WTC11 (cell line): ENCODE measurements at regions not wholly inside any gene's neighbourhood (a gene's known extent, or its start where the extent isn't known, plus 50 kb on each side); places are given as distances from the start of the nearest gene placed in this dataset.

Experiments used
- ATAC-seq: fragments of 200-7000 bp; cut with Tn5 transposase; 2 replicates; pipeline ENCODE4 v1.10.0; 2021; ENCODE audit warnings: mild to moderate bottlenecking, moderate library complexity
- CTCF ChIA-PET: fragments of 300-600 bp; sonication (Branson Sonifier 250); formaldehyde crosslinking; loops from one replicate; lab custom pipeline; 2021; ENCODE audit warnings: antibody characterized with exemption; lab: Charles Lee
- POLR2A ChIA-PET: fragments of 350-600 bp; sonication (Branson Sonifier 250); formaldehyde crosslinking; loops from one replicate; lab custom pipeline; 2021; ENCODE audit warnings: antibody characterized with exemption; lab: Charles Lee
- DNase-seq: peaks from one replicate; pipeline ENCODE4 v3.0.0; 2021; ENCODE audit warnings: low spot score
- H3K27ac Mint-ChIP-seq: 2 replicates; pipeline ENCODE4 v1.8.0; 2021; ENCODE audit warnings: mixed read lengths
- H3K27me3 Mint-ChIP-seq: 2 replicates; pipeline ENCODE4 v1.8.0; 2021; ENCODE audit warnings: low read depth, mild to moderate bottlenecking, moderate library complexity, mixed read lengths
- H3K36me3 Mint-ChIP-seq: 2 replicates; pipeline ENCODE4 v1.8.0; 2021; ENCODE audit warnings: mixed read lengths
- H3K4me1 Mint-ChIP-seq: 2 replicates; pipeline ENCODE4 v1.8.0; 2022; ENCODE audit warnings: mixed read lengths
- H3K4me3 Mint-ChIP-seq: 2 replicates; pipeline ENCODE4 v1.8.0; 2021; ENCODE audit warnings: mild to moderate bottlenecking, moderate library complexity, mixed read lengths
- H3K9me3 Mint-ChIP-seq: 2 replicates; pipeline ENCODE4 v1.8.0; 2021; ENCODE audit warnings: mixed read lengths
- ELF4 ChIP-seq: sonication (generic); formaldehyde crosslinking; IDR thresholded peaks from 2 replicates; pipeline ENCODE4 v1.8.1; 2022; ENCODE audit warnings: low read depth, mild to moderate bottlenecking, moderate library complexity, missing genetic modification reagents
- EMX1 ChIP-seq: fragments of 250-450 bp; sonication (Bioruptor Pico); IDR thresholded peaks from 2 replicates; pipeline ENCODE4 v1.8.0; 2021; ENCODE audit warnings: mild to moderate bottlenecking
- ESRRA ChIP-seq: sonication (generic); formaldehyde crosslinking; IDR thresholded peaks from 2 replicates; pipeline ENCODE4 v1.8.1; 2022; ENCODE audit warnings: mild to moderate bottlenecking, missing genetic modification reagents, borderline replicate concordance
- ETV6 ChIP-seq: sonication (generic); formaldehyde crosslinking; IDR thresholded peaks from 2 replicates; pipeline ENCODE4 v1.8.1; 2022; ENCODE audit warnings: mild to moderate bottlenecking, missing genetic modification reagents
- FOXK1 ChIP-seq: sonication (generic); formaldehyde crosslinking; IDR thresholded peaks from 2 replicates; pipeline ENCODE4 v1.8.0; 2022; ENCODE audit warnings: mild to moderate bottlenecking, moderate library complexity, missing genetic modification reagents
- GABPB1 ChIP-seq: sonication (generic); formaldehyde crosslinking; IDR thresholded peaks from 2 replicates; pipeline ENCODE4 v1.8.1; 2023; ENCODE audit warnings: mild to moderate bottlenecking, missing genetic modification reagents
- GRHL2 ChIP-seq: fragments of 250-450 bp; sonication (Bioruptor Pico); IDR thresholded peaks from 2 replicates; pipeline ENCODE4 v1.8.0; 2022; ENCODE audit warnings: mild to moderate bottlenecking, moderate library complexity; ENCODE audit not compliant: insufficient replicate concordance, severe bottlenecking
- JUN ChIP-seq: sonication (generic); formaldehyde crosslinking; IDR thresholded peaks from 2 replicates; pipeline ENCODE4 v1.8.0; 2023; ENCODE audit warnings: mild to moderate bottlenecking, missing genetic modification reagents
- MXD4 ChIP-seq: fragments of 250-450 bp; sonication (Bioruptor Pico); IDR thresholded peaks from 2 replicates; pipeline ENCODE4 v1.8.0; 2021; ENCODE audit warnings: mild to moderate bottlenecking, moderate library complexity, borderline replicate concordance
- NFE2L1 ChIP-seq: sonication (generic); formaldehyde crosslinking; IDR thresholded peaks from 2 replicates; pipeline ENCODE4 v1.8.1; 2023; ENCODE audit warnings: missing genetic modification reagents
- RELA ChIP-seq: sonication (generic); formaldehyde crosslinking; IDR thresholded peaks from 2 replicates; pipeline ENCODE4 v1.8.1; 2022; ENCODE audit warnings: missing genetic modification reagents, mild to moderate bottlenecking, borderline replicate concordance
- SOX15 ChIP-seq: fragments of 250-450 bp; sonication (Bioruptor Pico); IDR thresholded peaks from 2 replicates; pipeline ENCODE4 v1.9.0; 2021; ENCODE audit warnings: mild to moderate bottlenecking
- ZBTB21 ChIP-seq: sonication (generic); formaldehyde crosslinking; IDR thresholded peaks from 2 replicates; pipeline ENCODE4 v1.8.1; 2023; ENCODE audit warnings: mild to moderate bottlenecking, missing genetic modification reagents, borderline replicate concordance
- ZNF121 ChIP-seq: sonication (generic); formaldehyde crosslinking; IDR thresholded peaks from 2 replicates; pipeline ENCODE4 v1.8.0; 2023; ENCODE audit warnings: missing genetic modification reagents
- ZNF281 ChIP-seq: sonication (generic); formaldehyde crosslinking; IDR thresholded peaks from 2 replicates; pipeline ENCODE4 v1.8.0; 2023; ENCODE audit warnings: mild to moderate bottlenecking, missing genetic modification reagents
- TF ChIP-seq, protein P1 (sequence below): sonication (generic); formaldehyde crosslinking; IDR thresholded peaks from 2 replicates; pipeline ENCODE4 v1.8.1; 2023; ENCODE audit warnings: mild to moderate bottlenecking, missing genetic modification reagents

DNA sequence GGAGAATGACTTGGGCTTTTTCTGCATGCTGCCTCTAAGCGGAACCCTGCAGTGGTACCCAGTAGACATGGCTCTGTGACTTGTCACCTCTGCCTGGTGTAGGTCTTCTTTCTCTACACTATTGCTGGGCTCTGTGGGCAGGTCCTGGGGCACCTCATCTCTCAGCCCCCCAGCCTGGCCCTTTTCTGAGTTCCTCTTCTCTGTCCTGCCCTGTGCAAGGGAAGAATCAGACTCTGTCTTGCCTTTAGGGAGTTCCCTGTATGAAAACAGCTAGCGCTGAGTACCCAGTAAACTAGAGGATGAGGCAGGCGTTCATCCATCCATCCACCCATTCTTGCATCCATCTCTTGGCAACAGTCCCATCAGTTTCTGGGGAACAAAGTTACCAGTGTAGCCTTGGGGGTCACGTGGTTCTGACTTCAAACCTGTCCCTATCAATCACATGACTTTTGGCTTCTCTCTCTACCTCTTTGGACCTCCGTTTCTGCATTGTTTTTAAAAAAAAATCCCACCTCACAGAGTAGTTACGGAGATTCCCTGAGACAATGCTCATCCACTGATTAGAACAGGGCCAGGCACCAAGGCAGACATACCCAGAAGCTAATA lies 86.4 kb upstream of the WNT11 start:
- TF ChIP-seq NFE2L1 (CRISPR knock-in tag) (no peak), JUN (CRISPR knock-in tag) (no peak), FOXK1 (CRISPR knock-in tag) (no peak), ZNF281 (CRISPR knock-in tag) (no peak), ZNF121 (no peak), GABPB1 (CRISPR knock-in tag) (no peak), ZBTB21 (CRISPR knock-in tag) (no peak), EMX1 (CRISPR knock-in tag) (no peak), ETV6 (CRISPR knock-in tag) (no peak), ELF4 (CRISPR knock-in tag) (no peak), ESRRA (CRISPR knock-in tag) (no peak)
- no peak for ATAC-seq
- H3K4me1 Mint-ChIP-seq, result peaks cover 4% of the 10 kb centered on the region; the same call in 1 of the 2 replicates
- no peaks in the 10 kb centered on the region for H3K9me3 Mint-ChIP-seq
- H3K27me3 Mint-ChIP-seq, result no peaks in the 10 kb centered on the region
- no peak overlapping the region for H3K27ac Mint-ChIP-seq
- H3K4me3 Mint-ChIP-seq, result no peak overlapping the region
- DNase-seq, result no peak
- CTCF ChIA-PET, result interaction anchor here (1.0 to 10.3 kb wide), 4 partner anchors 12 to 141 kb away, joined by 3 to 59 read pairs (median 4); partner anchors contain the start of gene WNT11
- H3K36me3 Mint-ChIP-seq, result no peaks in the 10 kb centered on the region
- POLR2A ChIA-PET, result no interaction called here

DNA sequence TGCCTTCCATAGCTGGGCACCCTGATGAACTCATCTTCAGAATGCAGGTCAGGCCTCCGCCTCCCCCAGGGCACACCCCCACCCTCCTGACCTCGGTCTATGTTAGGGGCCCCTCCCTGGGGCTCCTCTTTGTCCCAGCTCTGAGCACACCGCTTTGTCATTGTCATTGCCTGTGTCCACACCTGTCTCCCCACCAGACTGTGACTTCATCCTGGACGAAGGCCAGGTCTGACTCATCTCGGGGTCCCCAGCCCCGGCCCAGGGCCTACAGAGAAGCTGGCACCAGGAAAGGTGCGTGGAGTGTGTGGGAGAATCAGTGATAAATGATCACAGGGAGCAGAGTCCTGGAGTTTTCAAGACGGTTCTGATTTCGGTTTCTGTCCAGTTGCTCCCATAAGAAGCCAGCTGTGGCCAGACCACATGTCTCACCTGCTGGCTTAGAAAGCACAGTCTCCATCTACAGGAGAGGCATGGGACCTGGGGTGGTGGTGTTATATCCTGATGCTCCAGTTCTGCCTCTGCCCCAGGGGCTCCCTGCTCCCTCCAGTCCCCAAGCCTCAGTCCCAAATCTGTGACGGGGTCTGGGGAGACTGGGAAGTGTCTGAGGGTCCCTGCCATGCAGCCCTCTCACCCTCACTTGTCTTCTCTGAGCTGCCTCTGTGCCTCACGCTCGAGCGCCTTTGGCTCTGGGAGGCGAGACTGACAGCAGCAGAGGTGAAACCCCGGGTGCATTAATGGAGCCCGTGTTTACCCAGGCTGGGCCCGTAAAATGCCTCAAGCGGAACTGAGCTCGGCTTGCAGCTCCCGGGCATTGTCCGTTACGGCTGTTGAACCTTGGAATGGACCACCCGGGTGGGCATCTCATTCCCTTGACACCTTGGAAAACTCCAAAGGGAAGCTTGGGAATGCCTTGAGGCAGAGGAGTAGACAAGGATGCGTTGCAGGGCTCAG lies 85.5 kb upstream of the WNT11 start:
- CTCF ChIA-PET, result interaction anchor here (1.2 to 10.3 kb wide), 2 partner anchors 84 to 140 kb away, joined by 3 to 59 read pairs; partner anchors contain the start of gene WNT11
- no peak for DNase-seq
- H3K9me3 Mint-ChIP-seq, result no peaks in the 10 kb centered on the region
- no peak overlapping the region for H3K27ac Mint-ChIP-seq
- H3K27me3 Mint-ChIP-seq, result no peaks in the 10 kb centered on the region
- ATAC-seq, result peak; percentile 29; the same call in 1 of the 2 replicates
- H3K36me3 Mint-ChIP-seq, result no peaks in the 10 kb centered on the region
- H3K4me1 Mint-ChIP-seq, result peaks cover 4% of the 10 kb centered on the region; the same call in 1 of the 2 replicates
- POLR2A ChIA-PET, result no interaction called here
- TF ChIP-seq MXD4 (no peak), RELA (no peak), GRHL2 (CRISPR knock-in tag) (no peak), SOX15 (CRISPR knock-in tag) (no peak)
- TF ChIP-seq, protein P1, sequence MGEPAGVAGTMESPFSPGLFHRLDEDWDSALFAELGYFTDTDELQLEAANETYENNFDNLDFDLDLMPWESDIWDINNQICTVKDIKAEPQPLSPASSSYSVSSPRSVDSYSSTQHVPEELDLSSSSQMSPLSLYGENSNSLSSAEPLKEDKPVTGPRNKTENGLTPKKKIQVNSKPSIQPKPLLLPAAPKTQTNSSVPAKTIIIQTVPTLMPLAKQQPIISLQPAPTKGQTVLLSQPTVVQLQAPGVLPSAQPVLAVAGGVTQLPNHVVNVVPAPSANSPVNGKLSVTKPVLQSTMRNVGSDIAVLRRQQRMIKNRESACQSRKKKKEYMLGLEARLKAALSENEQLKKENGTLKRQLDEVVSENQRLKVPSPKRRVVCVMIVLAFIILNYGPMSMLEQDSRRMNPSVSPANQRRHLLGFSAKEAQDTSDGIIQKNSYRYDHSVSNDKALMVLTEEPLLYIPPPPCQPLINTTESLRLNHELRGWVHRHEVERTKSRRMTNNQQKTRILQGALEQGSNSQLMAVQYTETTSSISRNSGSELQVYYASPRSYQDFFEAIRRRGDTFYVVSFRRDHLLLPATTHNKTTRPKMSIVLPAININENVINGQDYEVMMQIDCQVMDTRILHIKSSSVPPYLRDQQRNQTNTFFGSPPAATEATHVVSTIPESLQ (CRISPR knock-in tag), result no peak
- no peak overlapping the region for H3K4me3 Mint-ChIP-seq
